H1 (cell line): ENCODE measurements at regions not wholly inside any gene's neighbourhood (a gene's known extent, or its start where the extent isn't known, plus 50 kb on each side); places are given as distances from the start of the nearest gene placed in this dataset.

Experiments
- CTCF ChIA-PET: fragments of 300-600 bp; sonication (Branson Sonifier 250); formaldehyde crosslinking; loops from one replicate; lab custom pipeline; 2021; ENCODE audit not compliant: partially characterized antibody; lab: Charles Lee
- POLR2A ChIA-PET: fragments of 300-600 bp; sonication (Branson Sonifier 250); formaldehyde crosslinking; loops from one replicate; lab custom pipeline; 2021; ENCODE audit warnings: inconsistent platforms; ENCODE audit not compliant: partially characterized antibody; lab: Charles Lee
- DNase-seq, 2 experiments: peaks; one replicate each; pipeline versions ENCODE4 v3.0.0 to v3.0.0-alpha.2; 2010 to 2022; ENCODE audit warnings: low spot score in 2 of 2, low read depth in 1 of 2, mixed read lengths in 1 of 2
- FAIRE-seq: peaks from 2 replicates; lab custom pipeline; 2011; peaks lifted over from hg19 to GRCh38; lab: Jason Lieb, UNC
- H2AFZ ChIP-seq: 2 replicates; pipeline ENCODE4 v1.8.1; 2012; ENCODE audit warnings: low read length, inconsistent platforms
- H2AK5ac ChIP-seq: 2 replicates; pipeline ENCODE4 v1.6.1; 2013; ENCODE audit warnings: low read depth, low read length
- H2BK120ac ChIP-seq: replicated peaks from 2 replicates; pipeline ENCODE3; 2013; ENCODE audit warnings: low read depth, low read length, inconsistent platforms
- H2BK12ac ChIP-seq: 2 replicates; pipeline ENCODE4 v1.6.1; 2013; ENCODE audit warnings: low read depth, low read length
- H2BK15ac ChIP-seq: 2 replicates; pipeline ENCODE4 v1.6.1; 2013; ENCODE audit warnings: low read length
- H2BK20ac ChIP-seq: 2 replicates; pipeline ENCODE4 v1.6.1; 2013; ENCODE audit warnings: low read length
- H2BK5ac ChIP-seq: 2 replicates; pipeline ENCODE4 v1.6.1; 2013; ENCODE audit warnings: low read depth, low read length
- H3K14ac ChIP-seq: 2 replicates; pipeline ENCODE4 v1.6.1; 2013; ENCODE audit warnings: inconsistent platforms; ENCODE audit not compliant: insufficient read length
- H3K18ac ChIP-seq: 2 replicates; pipeline ENCODE4 v1.6.1; 2013; ENCODE audit warnings: low read length; ENCODE audit errors: extremely low read depth
- H3K23ac ChIP-seq: 2 replicates; pipeline ENCODE4 v1.6.1; 2013; ENCODE audit warnings: inconsistent platforms; ENCODE audit not compliant: insufficient read length
- H3K23me2 ChIP-seq: 2 replicates; pipeline ENCODE4 v1.6.1; 2013; ENCODE audit warnings: low read depth, low read length
- H3K27ac ChIP-seq: 2 replicates; pipeline ENCODE4 v1.6.1; 2011; ENCODE audit warnings: low read depth, low read length, inconsistent platforms
- H3K27me3 ChIP-seq, 4 experiments: replicated peaks in 1 of 4; 1 replicate in 1 of 4; 2 replicates in 3 of 4; pipeline versions ENCODE4 v1.6.1 to v1.8.1; 2011 to 2013; ENCODE audit warnings: low read length in 3 of 4, mild to moderate bottlenecking in 3 of 4, inconsistent platforms in 2 of 4, mixed read lengths in 2 of 4, moderate library complexity in 1 of 4; ENCODE audit not compliant: control insufficient read depth in 3 of 4, insufficient read depth in 3 of 4; ENCODE audit errors: extremely low read depth in 1 of 4
- H3K36me3 ChIP-seq, 4 experiments: 2 replicates each; pipeline versions ENCODE4 v1.6.1 to v1.8.1; 2011 to 2013; ENCODE audit warnings: mild to moderate bottlenecking in 4 of 4, low read length in 3 of 4, moderate library complexity in 2 of 4, control low read depth in 1 of 4, inconsistent platforms in 1 of 4; ENCODE audit not compliant: insufficient read depth in 4 of 4, control insufficient read depth in 2 of 4
- H3K4ac ChIP-seq: replicated peaks from 2 replicates; pipeline ENCODE3; 2013; ENCODE audit warnings: low read length, low read depth, mixed read lengths, inconsistent platforms; ENCODE audit not compliant: insufficient read length
- H3K4me1 ChIP-seq, 4 experiments: replicated peaks in 1 of 4; 1 replicate in 1 of 4; 2 replicates in 3 of 4; pipeline versions ENCODE4 v1.6.1 to v1.8.1; 2011 to 2013; ENCODE audit warnings: low read length in 3 of 4, inconsistent platforms in 2 of 4, mixed read lengths in 1 of 4; ENCODE audit not compliant: insufficient read depth in 4 of 4, control insufficient read depth in 3 of 4
- H3K4me2 ChIP-seq, 2 experiments: 2 replicates each; pipeline versions ENCODE4 v1.6.1 to v1.8.1; 2011 to 2013; ENCODE audit warnings: low read depth in 2 of 2, low read length in 2 of 2, control low read depth in 1 of 2, inconsistent platforms in 1 of 2, mild to moderate bottlenecking in 1 of 2; ENCODE audit not compliant: insufficient read depth in 1 of 2
- H3K4me3 ChIP-seq, 4 experiments: fragments of 200-600, 300-600 bp in 1 of 4; sonication (generic), shearing (Covaris generic), sonication (Bioruptor Twin) in 1 of 4; 2 replicates each; pipeline versions ENCODE4 v1.5.1 to v1.8.1; 2011 to 2016; ENCODE audit warnings: low read length in 4 of 4, low read depth in 3 of 4, control low read depth in 2 of 4, inconsistent platforms in 2 of 4, mild to moderate bottlenecking in 2 of 4, mixed read lengths in 1 of 4, moderate library complexity in 1 of 4; ENCODE audit not compliant: insufficient read depth in 2 of 4; ENCODE audit errors: extremely low read depth in 1 of 4
- H3K56ac ChIP-seq: replicated peaks from 2 replicates; pipeline ENCODE3; 2013; ENCODE audit warnings: low read depth, mild to moderate bottlenecking, mixed read lengths, low read length, inconsistent platforms; ENCODE audit not compliant: insufficient read length
- H3K79me1 ChIP-seq: 2 replicates; pipeline ENCODE4 v1.6.1; 2013; ENCODE audit warnings: low read depth, low read length, control low read depth
- H3K79me2 ChIP-seq, 2 experiments: 2 replicates each; pipeline versions ENCODE4 v1.6.1 to v1.8.1; 2012 to 2013; ENCODE audit warnings: low read length in 2 of 2, mild to moderate bottlenecking in 2 of 2, inconsistent platforms in 1 of 2; ENCODE audit not compliant: insufficient read depth in 2 of 2, control insufficient read depth in 1 of 2
- H3K9ac ChIP-seq, 4 experiments: replicated peaks in 1 of 4; 1 replicate in 1 of 4; 2 replicates in 3 of 4; pipeline versions ENCODE4 v1.6.1 to v1.8.1; 2011 to 2013; ENCODE audit warnings: low read depth in 3 of 4, low read length in 3 of 4, control low read depth in 2 of 4, mild to moderate bottlenecking in 2 of 4, moderate library complexity in 2 of 4, inconsistent platforms in 1 of 4; ENCODE audit errors: extremely low read depth in 1 of 4
- H3K9me3 ChIP-seq, 2 experiments: 2 replicates each; pipeline versions ENCODE4 v1.6.1 to v1.8.1; 2012 to 2013; ENCODE audit warnings: mild to moderate bottlenecking in 2 of 2, moderate library complexity in 2 of 2, control low read depth in 1 of 2, inconsistent platforms in 1 of 2, low read depth in 1 of 2, low read length in 1 of 2, mixed read lengths in 1 of 2; ENCODE audit not compliant: insufficient read depth in 2 of 2
- H4K20me1 ChIP-seq, 2 experiments: replicated peaks in 1 of 2; 2 replicates each; pipeline versions ENCODE3 to v1.8.1; 2011 to 2013; ENCODE audit warnings: inconsistent platforms in 2 of 2, low read length in 2 of 2, mild to moderate bottlenecking in 1 of 2; ENCODE audit not compliant: insufficient read depth in 2 of 2, control insufficient read depth in 1 of 2
- H4K5ac ChIP-seq: 2 replicates; pipeline ENCODE4 v1.6.1; 2013; ENCODE audit warnings: low read length, low read depth, mixed read lengths, inconsistent platforms; ENCODE audit not compliant: insufficient read length
- H4K8ac ChIP-seq: 2 replicates; pipeline ENCODE4 v1.8.0; 2013; ENCODE audit warnings: mild to moderate bottlenecking, moderate library complexity, low read length, inconsistent platforms; ENCODE audit not compliant: insufficient read depth; ENCODE audit errors: extremely low read depth
- H4K91ac ChIP-seq: replicated peaks from 2 replicates; pipeline ENCODE3; 2013; ENCODE audit warnings: low read length, mixed read lengths, inconsistent platforms; ENCODE audit not compliant: insufficient read length
- HDAC2 ChIP-seq, 2 experiments: fragments of 300-600 bp in 1 of 2; sonication (generic) in 1 of 2; IDR thresholded peaks; 2 replicates each; pipeline ENCODE4 v1.6.1; 2011 to 2012; ENCODE audit warnings: low read depth in 2 of 2, low read length in 2 of 2, mild to moderate bottlenecking in 2 of 2, moderate library complexity in 2 of 2, borderline replicate concordance in 1 of 2, inconsistent platforms in 1 of 2
- RXRA ChIP-seq: IDR thresholded peaks from 2 replicates; pipeline ENCODE4 v1.6.1; 2011; ENCODE audit warnings: low read depth, mild to moderate bottlenecking, low read length, moderate library complexity; ENCODE audit not compliant: insufficient read depth
- SIN3A ChIP-seq, 2 experiments: IDR thresholded peaks in 1 of 2; conservative IDR thresholded peaks in 1 of 2; 2 replicates each; pipeline ENCODE4 v1.6.1; 2011 to 2012; ENCODE audit warnings: low read length in 2 of 2, improper control_type of control experiment in 1 of 2, low read depth in 1 of 2, mild to moderate bottlenecking in 1 of 2
- TAF1 ChIP-seq: IDR thresholded peaks from 2 replicates; pipeline ENCODE4 v1.6.1; 2011; ENCODE audit warnings: mild to moderate bottlenecking, low read depth, low read length
- ZNF274 ChIP-seq: IDR thresholded peaks from 2 replicates; pipeline ENCODE4 v1.7.0; 2012; ENCODE audit warnings: low read length, borderline replicate concordance; ENCODE audit errors: extremely low read depth

GRCh38 chr12:42976620-42977019, 387.1 kb upstream of the PRICKLE1 start:
- Histone ChIP-seq H4K20me1 (no peaks in the 10 kb centered on the region), H4K8ac (no peak overlapping the region), H2BK15ac (no peak overlapping the region), H3K14ac (no peak overlapping the region), H3K27ac (no peak overlapping the region), H3K4me1 (peaks cover 0 to 3% (median 0%) of the 10 kb centered on the region in 4 experiments; a peak in 1 of 7 replicates), H3K27me3 (no peaks in the 10 kb centered on the region), H4K5ac (no peak overlapping the region), H3K79me2 (no peaks in the 10 kb centered on the region), H2BK12ac (no peak overlapping the region), H3K23me2 (no peaks in the 10 kb centered on the region), H2BK20ac (no peak overlapping the region), H3K4ac (no peak overlapping the region), H2BK5ac (no peak overlapping the region), H2BK120ac (no peak overlapping the region), H3K4me3 (no peak overlapping the region), H3K56ac (no peak overlapping the region), H3K9me3 (peaks cover 3 to 4% of the 10 kb centered on the region in 2 experiments; a peak in 1 of 4 replicates), H3K79me1 (no peaks in the 10 kb centered on the region), H4K91ac (no peak overlapping the region), H3K4me2 (no peak overlapping the region), H3K23ac (no peak overlapping the region), H2AK5ac (no peak overlapping the region), H3K9ac (no peak overlapping the region), H2AFZ (no peak overlapping the region), H3K18ac (no peak overlapping the region), H3K36me3 (no peaks in the 10 kb centered on the region)
- ChIA-PET CTCF (interaction anchor here (1.0 kb wide), 1 partner anchor 13 kb away, joined by 3 read pairs; no protein-coding TSS in a partner anchor), POLR2A (no interaction called here)
- DNase-seq (no peak), FAIRE-seq (no peak)
- TF ChIP-seq ZNF274: no peak
- no peak for TF ChIP-seq HDAC2 (IDR thresholded peaks at IDR 0.05; ENCODE audit: borderline replicate concordance in 1 of 2, low read depth in 2 of 2, low read length in 2 of 2)
- no peak for TF ChIP-seq RXRA
- no peak for TF ChIP-seq SIN3A (conservative IDR thresholded peaks at IDR 0.05 in 1 of 2, IDR thresholded peaks at IDR 0.05 in 1 of 2; ENCODE audit: low read depth in 1 of 2, low read length in 2 of 2)
- TF ChIP-seq TAF1: no peak
